Natural killer cell (primary cell): ENCODE measurements at regions not wholly inside any gene's neighbourhood (a gene's known extent, or its start where the extent isn't known, plus 50 kb on each side); places are given as distances from the start of the nearest gene placed in this dataset.

Source experiments
- ATAC-seq, 3 donors: fragments of 150-1000 bp in 2 of 3; fragments of 200-7000 bp in 1 of 3; cut with Tn5 transposase; 1 replicate in 1 of 3; 2 replicates in 2 of 3; pipeline ENCODE4 v1.10.0; 2021; ENCODE audit warnings: mild to moderate bottlenecking in 2 of 3, moderate library complexity in 2 of 3
- DNase-seq, 2 donors: peaks; one replicate each; pipeline versions ENCODE4 v3.0.0 to v3.0.0-alpha.2; 2013 to 2021; ENCODE audit warnings: mixed read lengths in 1 of 2
- H3K27ac ChIP-seq: one replicate; pipeline ENCODE4 v1.5.1; 2013; ENCODE audit warnings: mild to moderate bottlenecking, low read length
- H3K27me3 ChIP-seq: one replicate; pipeline ENCODE4 v1.6.1; 2013; ENCODE audit warnings: low read length; ENCODE audit not compliant: control insufficient read depth, insufficient read depth
- H3K36me3 ChIP-seq: one replicate; pipeline ENCODE4 v1.6.1; 2013; ENCODE audit warnings: low read length; ENCODE audit not compliant: control insufficient read depth, insufficient read depth
- H3K4me1 ChIP-seq: one replicate; pipeline ENCODE4 v1.6.1; 2013; ENCODE audit warnings: low read length; ENCODE audit not compliant: control insufficient read depth, insufficient read depth
- H3K4me3 ChIP-seq: one replicate; pipeline ENCODE4 v1.5.1; 2013; ENCODE audit warnings: low read length
- H3K9me3 ChIP-seq: one replicate; pipeline ENCODE4 v1.6.1; 2013; ENCODE audit warnings: low read length; ENCODE audit not compliant: control insufficient read depth, insufficient read depth
- H3K27ac Mint-ChIP-seq, 2 donors: one replicate each; pipeline ENCODE4 v1.8.0; 2022; ENCODE audit warnings: mild to moderate bottlenecking in 2 of 2, mixed read lengths in 2 of 2, moderate library complexity in 1 of 2
- H3K27me3 Mint-ChIP-seq, 2 donors: one replicate each; pipeline ENCODE4 v1.8.0; 2022; ENCODE audit warnings: low read depth in 2 of 2, mixed read lengths in 2 of 2
- H3K36me3 Mint-ChIP-seq: one replicate; pipeline ENCODE4 v1.8.0; 2022; ENCODE audit warnings: mixed read lengths
- H3K4me1 Mint-ChIP-seq, 2 donors: one replicate each; pipeline ENCODE4 v1.8.0; 2022; ENCODE audit warnings: mixed read lengths in 2 of 2
- H3K4me3 Mint-ChIP-seq: one replicate; pipeline ENCODE4 v1.8.0; 2022; ENCODE audit warnings: mild to moderate bottlenecking, moderate library complexity, mixed read lengths
- H3K9me3 Mint-ChIP-seq, 2 donors: one replicate each; pipeline ENCODE4 v1.8.0; 2022; ENCODE audit warnings: mixed read lengths in 2 of 2
- WGBS: methylation state at CpG from one replicate; pipeline ENCODE4 v1.1.7; 2013; ENCODE audit warnings: missing lambda C conversion rate; ENCODE audit not compliant: insufficient coverage; 5-methylcytosine and 5-hydroxymethylcytosine counted together
- intact Hi-C: fragments of 100-400 bp; cut with micrococcal nuclease; formaldehyde crosslinking; loops from one replicate; pipeline ENCODE4 v1.14.2; 2022
- TF ChIP-seq, protein P1 (sequence below): fragments of 200-600 bp; IDR thresholded peaks from one replicate; pipeline ENCODE4 v1.8.0; 2022; ENCODE audit warnings: antibody characterized with exemption

DNA sequence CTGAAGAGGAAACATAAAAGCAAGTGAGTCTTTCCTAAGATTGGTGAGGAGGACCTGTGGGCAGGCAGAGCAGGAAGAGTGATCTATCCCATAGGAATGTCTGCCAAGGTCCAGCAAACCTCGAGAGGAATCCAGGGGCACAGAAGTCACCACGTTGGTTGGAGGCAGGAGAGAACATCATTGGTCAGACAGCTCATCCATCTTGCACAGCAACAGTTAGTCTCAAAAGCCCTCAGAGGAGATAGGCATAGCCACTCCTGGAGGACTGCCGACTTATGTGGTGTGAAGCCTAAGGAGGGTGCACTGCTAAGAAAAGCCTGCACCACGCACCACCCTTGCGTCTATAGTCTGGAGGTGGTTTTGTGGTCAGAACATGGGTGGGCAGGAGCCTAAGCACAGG is 109.1 kb downstream of the RASSF10 start:
- no peak overlapping the region for H3K4me3 ChIP-seq
- H3K27me3 ChIP-seq: no peaks in the 10 kb centered on the region
- DNase-seq (no peak), ATAC-seq (no peak)
- no peaks in the 10 kb centered on the region for H3K4me1 Mint-ChIP-seq
- WGBS: 56% methylated on average over 5 of the region's 5 CpGs
- no peaks in the 10 kb centered on the region for H3K9me3 Mint-ChIP-seq
- no peak overlapping the region for H3K4me3 Mint-ChIP-seq
- intact Hi-C loops: no loop called here
- H3K36me3 Mint-ChIP-seq: no peaks in the 10 kb centered on the region
- H3K27ac Mint-ChIP-seq: no peak overlapping the region
- TF ChIP-seq, protein P1, sequence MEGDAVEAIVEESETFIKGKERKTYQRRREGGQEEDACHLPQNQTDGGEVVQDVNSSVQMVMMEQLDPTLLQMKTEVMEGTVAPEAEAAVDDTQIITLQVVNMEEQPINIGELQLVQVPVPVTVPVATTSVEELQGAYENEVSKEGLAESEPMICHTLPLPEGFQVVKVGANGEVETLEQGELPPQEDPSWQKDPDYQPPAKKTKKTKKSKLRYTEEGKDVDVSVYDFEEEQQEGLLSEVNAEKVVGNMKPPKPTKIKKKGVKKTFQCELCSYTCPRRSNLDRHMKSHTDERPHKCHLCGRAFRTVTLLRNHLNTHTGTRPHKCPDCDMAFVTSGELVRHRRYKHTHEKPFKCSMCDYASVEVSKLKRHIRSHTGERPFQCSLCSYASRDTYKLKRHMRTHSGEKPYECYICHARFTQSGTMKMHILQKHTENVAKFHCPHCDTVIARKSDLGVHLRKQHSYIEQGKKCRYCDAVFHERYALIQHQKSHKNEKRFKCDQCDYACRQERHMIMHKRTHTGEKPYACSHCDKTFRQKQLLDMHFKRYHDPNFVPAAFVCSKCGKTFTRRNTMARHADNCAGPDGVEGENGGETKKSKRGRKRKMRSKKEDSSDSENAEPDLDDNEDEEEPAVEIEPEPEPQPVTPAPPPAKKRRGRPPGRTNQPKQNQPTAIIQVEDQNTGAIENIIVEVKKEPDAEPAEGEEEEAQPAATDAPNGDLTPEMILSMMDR: no peak
- no peak overlapping the region for H3K27ac ChIP-seq
- H3K9me3 ChIP-seq: no peaks in the 10 kb centered on the region
- H3K36me3 ChIP-seq: no peaks in the 10 kb centered on the region
- peaks cover 23 to 55% of the 10 kb centered on the region in 2 donors for H3K27me3 Mint-ChIP-seq
- H3K4me1 ChIP-seq: no peaks in the 10 kb centered on the region

DNA sequence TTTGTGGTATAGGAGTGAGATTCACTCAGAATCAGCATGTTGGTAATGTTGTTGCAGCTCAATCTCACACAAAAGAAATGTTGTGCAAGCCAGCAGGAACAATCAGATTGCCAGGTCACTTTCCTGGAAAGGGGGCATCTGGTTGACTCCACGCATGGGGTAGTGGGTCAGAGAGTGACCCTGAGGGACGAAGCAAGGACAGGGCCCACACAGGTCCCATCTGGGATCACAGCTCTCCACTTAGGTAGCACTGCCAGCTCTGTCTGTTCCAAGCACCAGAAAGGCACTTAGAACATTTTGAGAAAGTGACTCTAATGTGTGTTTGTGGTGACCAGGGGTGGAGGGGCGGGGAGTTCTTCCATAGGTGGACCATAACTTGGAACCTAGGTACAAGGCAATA is 109.5 kb downstream of the RASSF10 start:
- WGBS: 91% methylated on average over 3 of the region's 3 CpGs
- Histone ChIP-seq H3K4me3 (no peak overlapping the region), H3K27me3 (no peaks in the 10 kb centered on the region), H3K4me1 (no peaks in the 10 kb centered on the region), H3K27ac (no peak overlapping the region), H3K9me3 (no peaks in the 10 kb centered on the region), H3K36me3 (no peaks in the 10 kb centered on the region)
- no peak overlapping the region for H3K4me3 Mint-ChIP-seq
- H3K36me3 Mint-ChIP-seq: no peaks in the 10 kb centered on the region
- no peak overlapping the region for H3K27ac Mint-ChIP-seq
- TF ChIP-seq, protein P1: no peak
- H3K27me3 Mint-ChIP-seq: peaks cover 24 to 60% of the 10 kb centered on the region in 2 donors
- DNase-seq (no peak), ATAC-seq (no peak)
- no peaks in the 10 kb centered on the region for H3K4me1 Mint-ChIP-seq
- intact Hi-C loops: no loop called here
- H3K9me3 Mint-ChIP-seq: no peaks in the 10 kb centered on the region

DNA sequence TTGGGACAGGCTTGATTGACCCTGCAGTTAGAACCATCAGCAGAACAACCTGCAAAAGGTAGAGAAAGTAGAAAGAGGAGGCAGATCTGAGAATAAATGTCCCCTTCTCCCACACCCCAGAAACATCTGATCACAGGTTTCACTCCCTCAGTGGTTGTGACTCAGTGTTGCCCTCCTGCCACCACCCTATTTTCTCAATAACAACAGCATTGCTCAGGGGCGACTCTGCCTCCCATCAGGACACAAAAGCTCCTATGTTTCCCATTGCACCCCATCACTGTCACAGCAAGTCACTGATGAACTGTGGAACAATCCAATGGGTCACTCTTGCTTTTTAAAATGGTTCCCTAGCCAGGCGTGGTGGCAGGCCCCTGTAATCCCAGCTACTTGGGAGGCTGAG is 110.2 kb downstream of the RASSF10 start:
- H3K36me3 ChIP-seq: no peaks in the 10 kb centered on the region
- DNase-seq (no peak), ATAC-seq (no peak)
- intact Hi-C loops: no loop called here
- H3K4me1 Mint-ChIP-seq: no peaks in the 10 kb centered on the region
- WGBS: 82% methylated on average over 2 of the region's 2 CpGs
- no peak overlapping the region for H3K4me3 ChIP-seq
- H3K27ac Mint-ChIP-seq: no peak overlapping the region
- TF ChIP-seq, protein P1: no peak
- no peaks in the 10 kb centered on the region for H3K27me3 ChIP-seq
- H3K27me3 Mint-ChIP-seq: peaks cover 27 to 67% of the 10 kb centered on the region in 2 donors
- H3K4me3 Mint-ChIP-seq: no peak overlapping the region
- H3K9me3 Mint-ChIP-seq: no peaks in the 10 kb centered on the region
- H3K9me3 ChIP-seq: no peaks in the 10 kb centered on the region
- no peaks in the 10 kb centered on the region for H3K4me1 ChIP-seq
- no peaks in the 10 kb centered on the region for H3K36me3 Mint-ChIP-seq
- H3K27ac ChIP-seq: no peak overlapping the region

DNA sequence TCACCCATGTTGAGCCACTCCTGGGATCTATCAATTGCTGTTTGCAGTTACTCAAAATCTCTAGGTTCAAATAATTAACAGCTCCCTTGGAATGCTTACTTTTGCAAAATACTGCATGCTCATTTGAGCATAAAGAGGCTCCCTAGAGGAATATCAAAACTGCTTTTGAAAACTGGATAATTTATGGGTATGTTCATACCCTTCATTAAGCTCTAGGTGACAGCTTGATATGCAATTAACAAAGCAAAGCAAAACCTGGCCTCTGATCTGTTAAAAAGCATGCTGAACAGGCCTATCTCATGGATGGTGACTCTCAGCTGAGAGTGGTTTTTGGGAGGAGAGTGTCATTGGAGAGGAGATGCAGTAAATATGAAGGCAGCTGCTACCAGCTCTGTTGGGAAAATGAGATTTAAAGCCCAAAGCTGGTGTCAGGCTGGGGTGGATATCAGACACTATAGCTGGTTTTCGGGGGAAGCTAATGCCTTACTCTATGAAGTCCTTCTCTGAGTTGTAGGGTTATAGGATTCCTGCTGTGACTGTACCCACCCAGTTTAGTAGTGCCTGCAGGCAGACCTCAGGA is 110.9 kb downstream of the RASSF10 start:
- Mint-ChIP-seq H3K27ac (no peak overlapping the region), H3K4me1 (no peaks in the 10 kb centered on the region), H3K4me3 (no peak overlapping the region), H3K9me3 (no peaks in the 10 kb centered on the region), H3K36me3 (no peaks in the 10 kb centered on the region), H3K27me3 (peaks cover 30 to 72% of the 10 kb centered on the region in 2 donors)
- intact Hi-C loops: no loop called here
- WGBS: 81% methylated on average over 1 of the region's 1 CpG
- no peak overlapping the region for H3K4me3 ChIP-seq
- H3K27ac ChIP-seq: no peak overlapping the region
- no peak for DNase-seq
- H3K27me3 ChIP-seq: no peaks in the 10 kb centered on the region
- no peaks in the 10 kb centered on the region for H3K36me3 ChIP-seq
- H3K4me1 ChIP-seq: no peaks in the 10 kb centered on the region
- ATAC-seq: no peak
- TF ChIP-seq, protein P1: no peak
- no peaks in the 10 kb centered on the region for H3K9me3 ChIP-seq
